Keratinocyte (primary cell): ENCODE measurements at regions not wholly inside any gene's neighbourhood (a gene's known extent, or its start where the extent isn't known, plus 50 kb on each side); places are given as distances from the start of the nearest gene placed in this dataset.

Source experiments
- CTCF ChIP-seq, 3 experiments: IDR thresholded peaks in 1 of 3; conservative IDR thresholded peaks in 1 of 3; optimal IDR thresholded peaks in 1 of 3; 2 replicates in 2 of 3; 3 replicates in 1 of 3; pipeline versions ENCODE3 to v1.5.1; 2011; ENCODE audit warnings: low read length in 3 of 3, mild to moderate bottlenecking in 3 of 3, moderate library complexity in 2 of 3, control low read depth in 1 of 3, inconsistent platforms in 1 of 3; ENCODE audit not compliant: insufficient read depth in 2 of 3; ENCODE audit errors: extremely low read depth in 1 of 3
- EZH2 ChIP-seq: IDR thresholded peaks from one replicate; pipeline ENCODE4 v1.6.1; 2012; ENCODE audit warnings: inconsistent platforms, mild to moderate bottlenecking, low read length, moderate library complexity

- no peak for TF ChIP-seq CTCF (optimal IDR thresholded peaks at IDR 0.05 in 1 of 3, IDR thresholded peaks at IDR 0.05 in 1 of 3, conservative IDR thresholded peaks at IDR 0.05 in 1 of 3; ENCODE audit: extremely low read depth in 1 of 3, insufficient read depth in 2 of 3, low read length in 3 of 3)
- TF ChIP-seq EZH2, result no peak
Measured at GRCh38 chr1:91129458-91129857, 107.6 kb upstream of the ZNF644 start.
